GM20000 (cell line): ENCODE measurements at regions not wholly inside any gene's neighbourhood (a gene's known extent, or its start where the extent isn't known, plus 50 kb on each side); places are given as distances from the start of the nearest gene placed in this dataset.
"Not testable (repeated sequence)": the region's sequence is repeated elsewhere in the genome, so short reads cannot be mapped to it uniquely, and the experiment has no call there.

Experiments used
- DNase-seq: peaks from one replicate; pipeline ENCODE4 v3.0.0; 2012; ENCODE audit warnings: low spot score
- CTCF ChIP-seq: IDR thresholded peaks from 2 replicates; pipeline ENCODE4 v1.5.1; 2012; ENCODE audit warnings: mild to moderate bottlenecking, control low read depth; ENCODE audit errors: extremely low read depth, missing control alignments

GRCh38 chrX:42020225-42020624, 96.9 kb upstream of the CASK start:
- no peak for DNase-seq
- no peak for TF ChIP-seq CTCF

- DNase-seq, result no peak
- no peak for TF ChIP-seq CTCF
Measured at GRCh38 chrX:42017971-42018370, 94.6 kb upstream of the CASK start.

- TF ChIP-seq CTCF, result no peak
- no peak for DNase-seq
Measured at GRCh38 chrX:42000836-42001235, 77.5 kb upstream of the CASK start.

GRCh38 chrX:41984628-41985027, 61.3 kb upstream of the CASK start:
- no peak for DNase-seq

GRCh38 chrX:41982953-41983352, 59.6 kb upstream of the CASK start:
- TF ChIP-seq CTCF, result no peak
- no peak for DNase-seq

More at GRCh38 chrX:41984628-41985027, 61.3 kb upstream of the CASK start:
- no peak for TF ChIP-seq CTCF

- TF ChIP-seq CTCF, result no peak
- DNase-seq, result no peak
Measured at GRCh38 chrX:41981481-41982013, 58.2 kb upstream of the CASK start.

GRCh38 chrX:41974677-41975076, 51.3 kb upstream of the CASK start:
- not testable (repeated sequence) for DNase-seq

GRCh38 chrX:41973208-41973607, 49.9 kb upstream of the CASK start:
- no peak for DNase-seq
- TF ChIP-seq CTCF, result no peak
